Medulla oblongata (tissue), 1 donor: ENCODE measurements at regions not wholly inside any gene's neighbourhood (a gene's known extent, or its start where the extent isn't known, plus 50 kb on each side); places are given as distances from the start of the nearest gene placed in this dataset.

Experiments used
- DNase-seq: peaks from one replicate; pipeline ENCODE4 v3.0.0-alpha.2; 2015; ENCODE audit errors: extremely low spot score

DNA sequence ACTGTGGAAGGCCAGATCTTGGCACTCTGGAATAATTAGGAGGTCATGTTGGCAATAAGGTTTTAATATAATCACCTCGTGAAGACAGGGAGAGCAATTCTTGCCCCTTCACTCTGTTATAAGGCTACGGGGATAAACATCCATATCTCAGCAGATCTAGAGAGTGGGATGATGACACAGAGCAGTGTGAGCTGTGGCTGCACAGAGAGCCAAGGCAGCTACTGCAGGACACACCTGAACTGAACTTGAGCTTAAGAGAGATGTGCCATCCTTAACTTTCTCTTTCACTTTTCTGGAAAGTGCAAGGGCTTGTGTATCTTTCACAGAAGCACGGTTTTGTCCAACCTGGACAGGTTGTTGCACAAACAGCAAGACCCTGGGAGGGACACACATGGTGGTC is 174.7 kb downstream of the GATA3 start:
- no peak for DNase-seq

DNA sequence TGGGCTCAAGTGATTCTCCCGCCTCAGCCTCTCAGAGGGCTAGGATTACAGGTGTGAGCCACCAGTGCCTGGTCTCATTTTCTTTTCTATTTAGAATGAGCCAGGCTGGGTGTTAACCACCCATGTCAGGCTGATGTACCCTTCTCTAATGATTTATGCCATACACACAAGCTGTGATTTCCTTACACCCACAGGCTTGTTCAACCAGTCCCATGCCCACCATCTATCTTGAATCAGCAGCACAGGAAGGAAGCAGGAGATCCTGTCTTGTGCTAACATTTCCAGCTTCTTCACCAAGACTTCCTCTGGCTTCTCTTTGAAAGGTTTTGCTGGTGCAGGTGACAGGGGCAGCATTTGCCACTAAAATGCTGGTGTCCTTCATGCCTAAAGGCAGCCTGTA is 176.4 kb downstream of the GATA3 start:
- DNase-seq, result no peak

DNA sequence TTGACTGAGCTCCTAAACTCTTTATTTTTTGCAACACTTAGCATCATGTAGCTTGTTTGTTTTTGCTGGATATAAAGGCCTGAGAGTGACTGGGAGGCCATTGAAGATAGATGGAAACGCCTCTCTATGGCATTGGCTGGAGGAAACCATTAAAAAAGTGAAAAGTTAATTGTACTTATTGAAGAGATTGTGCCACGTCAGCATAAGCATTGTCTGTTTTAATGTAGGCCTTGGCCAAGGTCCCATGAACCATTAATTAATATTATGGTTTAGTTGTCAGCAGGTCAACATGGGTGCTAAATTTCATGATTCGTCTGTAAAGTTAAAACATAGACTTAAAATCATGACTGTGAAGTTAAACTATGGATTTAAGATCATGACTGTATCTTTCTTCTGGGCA is 178.6 kb downstream of the GATA3 start:
- DNase-seq, result no peak

DNA sequence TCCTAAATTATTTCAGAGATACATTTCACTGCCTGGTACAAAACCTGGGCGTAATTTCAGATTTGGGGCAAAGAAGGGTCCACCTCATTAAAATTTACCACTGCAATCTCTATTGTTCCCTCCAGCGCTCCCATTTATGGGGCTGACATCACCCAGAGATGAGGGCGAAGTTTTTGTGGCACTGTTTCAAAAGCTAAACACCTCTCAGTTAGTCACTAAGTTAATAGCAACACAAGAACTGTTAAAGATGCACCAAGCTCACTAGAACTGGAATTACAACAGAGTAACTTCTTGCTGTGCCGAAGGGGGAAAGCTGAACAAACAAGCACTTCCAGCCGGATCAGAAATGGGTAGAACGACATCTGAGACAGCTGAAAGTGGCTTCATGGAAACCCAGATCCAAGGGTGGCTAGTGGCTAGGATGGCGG is 179.4 kb downstream of the GATA3 start:
- no peak for DNase-seq

DNA sequence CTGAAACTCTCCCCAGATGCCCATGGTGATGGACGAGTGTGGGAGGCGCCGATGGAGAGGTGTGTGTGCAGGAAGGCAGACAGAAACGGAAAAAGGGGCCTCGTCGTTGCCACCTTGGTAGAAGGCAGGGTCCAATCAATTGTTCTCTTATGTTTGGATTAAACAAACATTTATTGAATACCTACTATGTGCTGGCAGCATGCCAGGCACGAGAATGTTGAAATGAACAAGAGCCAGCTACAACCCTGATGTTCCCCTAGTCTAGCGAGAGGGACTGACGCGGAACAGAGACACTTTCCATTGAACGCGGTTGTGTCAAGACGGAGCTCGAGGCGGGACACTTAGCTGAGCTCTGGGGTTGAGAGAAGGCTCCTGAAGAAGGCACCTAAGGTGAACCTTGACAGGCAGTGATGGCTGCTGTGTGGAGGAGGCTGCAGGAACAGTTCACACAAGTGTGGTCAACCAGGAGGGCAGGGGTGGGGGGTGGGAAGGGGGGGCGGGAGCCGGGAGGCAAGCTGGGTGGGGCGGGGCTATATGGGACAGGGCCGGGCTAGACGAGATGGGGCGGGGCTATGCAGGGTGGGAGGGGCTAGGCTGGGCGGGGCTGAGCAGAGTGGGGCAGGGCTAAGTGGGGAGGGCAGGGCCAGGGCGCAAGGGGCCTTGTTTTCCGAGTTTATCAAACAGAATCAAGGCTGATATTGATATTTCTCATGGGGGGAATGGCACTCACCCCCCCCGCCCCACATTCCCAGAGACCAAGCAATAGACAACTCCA is 181.0 kb downstream of the GATA3 start:
- no peak for DNase-seq

DNA sequence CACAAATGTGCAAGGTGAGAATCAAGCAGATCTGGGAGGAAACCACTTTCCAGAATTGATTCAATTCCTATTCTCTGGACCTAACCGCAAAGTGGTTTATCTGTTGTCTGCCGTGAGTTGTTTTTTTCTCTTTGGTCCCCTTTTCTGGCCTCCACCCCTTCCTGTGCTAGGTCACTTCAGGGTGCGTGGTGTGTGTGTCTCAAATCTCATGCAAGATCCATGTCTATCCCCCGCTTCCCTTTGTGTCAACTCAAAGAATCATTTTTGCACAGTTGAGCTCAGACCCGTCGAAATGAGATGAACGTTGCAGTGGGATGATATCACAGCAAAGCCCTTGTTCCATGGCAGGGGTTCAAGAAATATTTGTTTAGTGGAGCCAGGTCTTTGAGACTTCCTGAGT is 184.5 kb downstream of the GATA3 start:
- DNase-seq, result no peak

DNA sequence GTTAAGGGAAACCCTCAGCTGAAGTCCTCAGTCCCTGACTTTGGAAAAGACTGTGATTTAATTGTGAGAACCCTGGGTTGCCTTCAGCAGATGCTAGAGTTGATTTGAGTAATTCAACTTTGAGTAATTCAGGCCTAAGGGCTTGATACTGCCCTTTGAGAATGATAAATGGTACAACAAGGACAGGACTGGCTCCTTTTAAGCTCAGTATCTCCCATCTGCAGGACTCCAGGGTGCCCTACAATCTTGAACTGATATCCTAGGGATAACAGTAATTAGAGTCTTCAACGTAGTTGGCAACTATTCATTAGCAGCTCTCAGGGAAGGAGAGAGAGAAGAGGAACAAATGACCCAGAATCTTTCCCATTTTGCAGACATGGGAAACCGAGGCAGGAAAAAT is 186.4 kb downstream of the GATA3 start:
- DNase-seq, result no peak

DNA sequence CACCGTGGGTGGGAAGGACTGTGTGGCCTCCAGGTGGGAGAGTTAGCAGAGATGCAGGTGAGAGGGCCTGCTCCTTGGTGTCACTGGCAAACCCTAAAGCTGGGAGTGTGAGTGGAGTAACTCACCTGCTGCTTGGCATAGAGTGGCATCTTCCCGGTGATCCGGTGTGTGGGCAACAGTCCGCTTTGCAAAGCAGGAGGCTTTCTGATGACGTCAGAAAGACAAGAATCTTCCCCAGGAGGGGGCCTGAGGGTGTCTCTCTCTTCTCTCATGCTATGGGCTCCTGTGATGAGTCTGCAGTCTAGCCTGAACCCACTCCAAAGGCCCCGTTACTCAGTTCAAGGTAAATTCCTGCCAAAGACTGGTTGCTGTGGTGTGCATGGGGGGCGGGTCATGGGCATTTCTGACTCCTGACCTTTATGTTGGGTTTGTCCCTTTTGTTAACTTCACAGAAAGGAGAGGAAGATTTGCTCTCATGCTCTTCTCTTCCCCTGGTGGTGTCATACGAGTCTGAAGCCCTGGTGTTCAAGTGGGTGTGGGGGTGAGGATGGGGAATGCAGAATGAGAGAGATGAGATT is 187.9 kb downstream of the GATA3 start:
- no peak for DNase-seq

DNA sequence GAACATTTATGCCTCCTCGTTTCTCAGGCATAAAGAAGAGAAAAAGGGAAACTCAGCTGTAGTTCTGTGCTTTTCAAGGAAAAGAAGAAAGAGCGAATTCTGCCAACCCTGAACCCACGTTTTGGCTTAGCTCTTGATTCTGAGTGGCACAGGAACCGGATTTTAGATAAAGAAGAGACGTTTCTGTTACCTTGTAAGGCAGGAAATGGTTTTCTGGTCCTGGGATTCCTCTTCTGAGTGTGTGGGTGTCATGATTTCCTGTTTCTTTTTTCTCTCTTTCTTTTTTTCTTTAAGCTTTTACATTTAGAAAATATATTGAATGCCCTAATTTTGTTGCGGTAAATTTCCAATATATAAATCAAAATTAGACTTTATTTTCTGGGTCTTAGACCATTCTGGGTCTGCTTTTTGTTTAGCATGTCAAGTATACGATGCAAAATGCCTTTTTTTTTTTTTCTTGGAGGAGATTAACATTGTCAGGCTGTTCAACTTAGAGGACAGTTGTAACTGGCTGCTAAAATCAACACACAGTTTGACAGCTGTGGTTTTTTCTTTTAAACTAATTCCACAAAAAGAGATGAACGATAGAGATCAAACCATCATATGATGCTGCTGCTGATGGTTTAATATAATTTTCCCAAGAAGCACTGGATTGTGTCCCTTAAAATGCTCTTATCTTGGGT is 190.8 kb downstream of the GATA3 start:
- no peak for DNase-seq

DNA sequence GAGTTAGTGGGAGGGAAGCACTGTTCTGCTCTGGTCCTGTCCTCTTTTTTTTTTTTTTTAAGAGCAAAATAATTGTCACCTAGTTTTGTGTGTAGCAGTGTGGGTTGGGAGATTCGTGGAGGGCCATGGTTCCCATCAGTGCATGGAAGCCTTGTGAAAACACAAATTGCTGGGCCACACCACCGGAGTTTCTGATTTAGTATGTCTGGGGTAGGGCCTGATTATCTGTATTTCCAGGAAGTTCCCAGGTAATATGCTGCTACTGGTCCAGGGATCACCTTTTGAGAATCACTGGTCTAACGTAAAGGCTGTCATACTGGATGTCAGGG is 191.3 kb downstream of the GATA3 start:
- no peak for DNase-seq

DNA sequence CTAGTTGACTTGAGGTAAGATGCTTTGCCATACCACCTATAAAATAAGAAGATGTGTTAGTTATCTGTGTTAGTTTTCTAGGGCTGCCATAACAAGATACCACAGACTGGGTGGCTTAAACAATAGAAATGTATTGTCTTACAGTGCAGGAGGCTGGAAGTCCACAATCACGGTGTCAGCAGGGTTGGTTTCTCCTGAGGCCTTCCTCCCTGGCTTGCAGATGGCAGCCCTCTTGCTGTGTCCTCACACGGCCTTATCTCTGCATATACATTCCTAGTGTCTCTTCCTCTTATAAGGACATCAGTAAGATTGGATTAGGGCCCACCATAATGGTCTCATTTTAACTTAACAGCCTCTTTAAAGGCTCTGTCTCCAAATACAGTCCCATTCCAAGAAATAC is 192.1 kb downstream of the GATA3 start:
- DNase-seq, result no peak

DNA sequence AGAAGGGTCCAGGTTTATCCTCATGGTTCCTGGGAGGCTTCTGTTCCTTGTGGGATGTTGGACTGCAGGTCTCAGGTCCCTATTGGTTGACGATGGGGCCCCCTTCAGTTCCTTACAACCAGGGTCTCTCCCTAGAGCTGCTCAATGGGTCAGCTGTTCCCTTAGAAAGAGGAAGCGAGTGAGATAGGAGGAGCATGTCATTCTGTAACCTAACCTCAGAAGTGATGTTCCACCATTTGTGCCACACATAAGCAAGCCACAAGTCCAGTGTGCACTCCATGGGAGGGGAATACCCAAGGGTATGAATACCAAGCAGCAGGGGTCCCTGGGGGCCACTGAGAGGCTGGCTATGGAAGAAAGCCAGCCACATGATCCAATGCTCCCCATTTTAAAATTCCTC is 192.7 kb downstream of the GATA3 start:
- DNase-seq, result no peak

DNA sequence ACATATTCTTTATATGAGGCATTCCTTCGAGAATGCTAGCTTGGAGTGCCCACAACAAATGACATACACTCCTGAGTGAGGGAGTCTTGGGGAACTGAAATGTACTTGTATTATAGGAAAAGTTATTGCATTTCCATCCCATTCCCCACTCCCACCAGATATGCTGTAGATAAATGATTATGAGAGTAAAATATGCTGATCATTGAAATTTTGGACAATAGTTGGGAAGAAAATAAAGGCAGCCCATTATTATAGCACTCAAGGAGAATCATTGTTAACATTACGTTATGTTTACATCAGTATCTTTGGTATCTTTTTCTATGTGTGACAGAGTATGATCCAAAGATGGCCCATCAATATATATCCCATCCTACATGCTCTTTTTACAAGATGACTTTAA is 194.4 kb downstream of the GATA3 start:
- no peak for DNase-seq

DNA sequence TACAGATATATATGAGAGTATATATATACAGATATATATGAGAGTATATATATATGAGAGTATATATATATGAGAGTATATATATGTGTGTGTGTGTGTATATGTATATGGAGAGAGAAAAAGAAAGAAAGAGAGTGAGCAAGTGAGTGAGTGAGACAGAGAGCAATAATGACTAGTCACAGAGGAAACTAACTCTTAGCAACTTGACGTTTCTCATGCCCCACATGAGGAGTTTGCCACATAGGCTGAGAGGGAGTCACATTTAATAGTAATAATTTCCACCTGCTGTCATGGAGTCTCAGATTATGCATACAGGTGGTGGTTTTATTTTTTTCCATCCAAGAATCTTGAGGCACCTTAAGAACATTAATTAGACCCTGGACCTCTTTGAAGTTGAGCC is 199.9 kb downstream of the GATA3 start:
- DNase-seq, result no peak

DNA sequence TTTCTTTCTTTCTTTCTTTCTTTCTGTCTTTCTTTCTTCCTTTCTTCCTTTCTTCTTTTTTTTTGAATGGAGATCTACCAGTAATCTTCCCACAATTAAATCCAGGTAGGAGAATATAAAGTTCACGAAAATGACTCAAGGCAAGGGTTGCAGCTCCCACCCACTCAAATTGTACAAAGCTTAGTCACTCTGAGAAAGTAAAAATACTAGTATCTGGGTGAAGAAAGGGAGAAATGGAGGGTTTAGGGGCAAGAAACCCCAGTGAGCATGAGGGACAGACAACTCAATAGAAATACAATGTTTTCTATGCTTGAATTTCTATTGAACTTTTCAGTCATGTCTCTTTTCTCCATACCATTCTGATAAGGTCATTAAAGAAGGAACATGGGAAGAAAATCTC is 200.8 kb downstream of the GATA3 start:
- DNase-seq, result no peak

DNA sequence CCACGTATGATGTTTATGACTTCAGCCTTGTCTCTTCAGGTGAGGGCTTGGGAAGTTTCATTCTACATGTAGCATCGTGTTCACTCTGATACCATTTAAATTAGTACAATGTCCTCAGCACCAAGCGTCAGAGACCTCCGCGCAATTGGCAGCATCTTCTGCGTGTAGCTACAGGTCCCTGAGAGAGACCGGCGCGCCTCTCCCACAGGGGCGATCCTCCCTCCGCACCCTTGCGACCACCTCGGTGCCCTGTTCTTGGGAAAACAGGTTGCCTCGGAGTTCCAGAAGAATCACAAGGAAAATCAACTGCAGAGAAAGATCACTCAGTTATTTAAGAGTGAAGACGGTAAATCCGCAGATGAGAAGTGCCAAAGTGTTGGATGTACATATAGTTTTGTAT is 206.2 kb downstream of the GATA3 start:
- DNase-seq, result no peak

DNA sequence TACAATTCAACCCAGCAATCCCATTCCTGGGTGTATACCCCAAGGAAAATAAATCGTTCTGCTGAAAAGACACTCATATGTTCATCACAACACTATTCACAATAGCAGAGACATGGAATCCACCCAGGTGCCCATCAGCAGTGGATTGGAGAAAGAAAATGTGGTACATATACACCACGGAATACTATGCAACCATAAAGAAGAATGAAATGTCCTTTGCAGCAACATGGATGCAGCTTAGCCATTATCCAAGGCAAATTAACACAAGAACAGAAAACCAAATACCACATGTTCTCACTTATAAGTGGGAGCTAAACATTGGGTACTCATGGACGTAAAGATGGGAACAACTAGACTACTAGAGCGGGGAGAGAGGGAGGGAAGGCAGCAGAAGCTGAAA is 207.8 kb downstream of the GATA3 start:
- DNase-seq, result no peak

DNA sequence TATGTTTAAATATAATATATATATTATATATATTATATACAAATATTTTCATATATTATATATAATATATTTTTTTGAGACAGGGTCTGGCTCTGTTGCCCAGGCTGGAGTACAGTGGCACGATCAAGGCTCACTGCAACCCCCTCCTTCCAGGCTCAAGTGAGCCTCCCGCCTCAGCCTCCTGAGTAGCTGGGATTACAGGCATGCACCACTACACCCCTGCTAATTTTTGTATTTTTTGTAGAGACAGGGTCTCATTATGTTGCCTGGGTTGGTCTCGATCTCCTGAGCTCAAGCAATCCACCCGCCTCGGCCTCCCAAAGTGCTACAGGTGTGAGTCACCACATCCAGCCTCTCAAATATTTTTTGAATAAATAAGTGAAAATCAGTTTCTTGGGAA is 215.5 kb downstream of the GATA3 start:
- no peak for DNase-seq

DNA sequence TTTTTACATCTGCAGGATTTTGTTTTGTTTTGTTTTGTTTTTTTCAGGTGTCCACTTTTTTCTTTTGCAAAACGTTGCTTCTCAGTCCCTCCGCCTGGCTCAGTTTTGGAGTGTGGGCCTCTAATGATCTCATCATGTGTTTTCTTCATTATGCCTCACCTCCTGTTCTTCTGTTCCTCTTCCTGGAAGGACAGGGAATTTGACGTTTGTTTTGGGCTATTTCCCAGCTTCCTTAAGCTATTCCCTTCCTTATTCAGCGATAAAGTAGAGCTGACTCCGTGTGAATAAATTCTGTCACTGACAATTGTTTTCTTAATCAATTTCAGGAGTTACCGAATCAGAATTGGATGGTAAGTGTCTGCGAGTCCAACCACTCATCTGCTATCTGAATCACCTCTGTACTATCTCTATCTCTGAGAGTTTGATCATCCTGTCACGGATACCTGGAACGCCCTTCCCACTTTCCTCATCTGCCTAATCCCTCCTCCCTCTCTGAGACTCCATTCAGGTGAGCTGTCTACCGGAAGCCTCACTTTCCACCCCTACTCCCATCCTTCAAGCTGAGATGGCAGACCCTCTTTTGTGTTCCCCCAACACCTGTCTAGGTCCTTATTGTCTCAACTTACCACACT is 218.4 kb downstream of the GATA3 start:
- no peak for DNase-seq

DNA sequence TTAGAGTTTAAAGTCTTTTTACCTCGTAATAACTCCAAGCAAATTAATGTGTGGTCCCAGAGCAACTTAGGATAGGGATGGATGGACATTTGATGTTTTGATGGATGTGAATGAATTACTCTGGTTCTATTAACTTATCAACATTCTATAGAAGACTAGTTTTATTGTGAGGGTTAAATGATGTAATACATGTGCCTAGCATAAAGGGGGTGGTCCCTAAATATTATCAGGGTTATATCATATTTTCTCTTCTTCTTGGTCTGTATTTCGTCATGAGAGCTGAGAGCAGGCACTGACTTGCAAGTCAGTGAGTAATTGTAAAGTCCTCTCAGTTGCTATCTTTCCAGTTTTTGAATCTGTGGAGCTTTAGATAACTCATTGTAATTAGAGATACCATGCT is 219.3 kb downstream of the GATA3 start:
- DNase-seq, result no peak

DNA sequence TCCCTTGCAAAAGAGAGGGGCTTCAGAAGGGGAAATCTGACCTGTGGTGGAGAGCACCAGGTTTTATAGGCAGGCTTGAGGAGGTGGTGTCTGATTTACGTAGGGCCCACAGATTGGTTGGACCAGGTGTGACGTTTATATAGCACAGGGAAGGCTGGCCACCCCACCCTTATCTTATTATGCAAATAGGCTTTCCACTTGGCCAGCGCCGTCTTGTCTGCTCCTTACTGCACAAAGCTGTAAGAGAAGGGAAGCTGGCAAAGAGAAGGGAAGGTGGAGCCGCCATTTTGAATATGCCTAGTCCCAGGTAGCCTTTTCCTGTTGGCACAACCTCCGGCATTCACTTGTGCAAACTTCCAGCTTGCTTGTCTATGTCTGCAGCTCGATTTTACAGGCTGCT is 221.4 kb downstream of the GATA3 start:
- DNase-seq, result no peak

DNA sequence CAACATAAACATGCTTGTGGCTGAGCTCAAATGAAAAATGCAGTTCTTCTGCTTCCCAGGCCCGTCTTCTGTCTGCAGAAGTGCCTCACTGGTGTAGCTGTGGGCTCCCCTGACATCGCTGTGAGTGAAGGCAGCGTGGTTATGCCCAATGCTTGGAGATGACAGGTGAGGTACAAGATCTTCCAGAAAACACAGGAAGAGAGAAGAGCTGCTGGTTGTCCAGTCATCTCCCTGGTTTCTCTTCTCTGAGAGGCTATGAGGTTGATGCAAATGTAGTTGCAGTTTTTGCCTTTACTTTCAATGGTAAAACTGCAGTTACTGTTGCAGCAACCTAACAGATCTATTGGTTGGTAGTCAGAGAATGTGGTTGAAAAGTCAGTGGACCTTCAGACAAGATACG is 223.6 kb downstream of the GATA3 start:
- no peak for DNase-seq

DNA sequence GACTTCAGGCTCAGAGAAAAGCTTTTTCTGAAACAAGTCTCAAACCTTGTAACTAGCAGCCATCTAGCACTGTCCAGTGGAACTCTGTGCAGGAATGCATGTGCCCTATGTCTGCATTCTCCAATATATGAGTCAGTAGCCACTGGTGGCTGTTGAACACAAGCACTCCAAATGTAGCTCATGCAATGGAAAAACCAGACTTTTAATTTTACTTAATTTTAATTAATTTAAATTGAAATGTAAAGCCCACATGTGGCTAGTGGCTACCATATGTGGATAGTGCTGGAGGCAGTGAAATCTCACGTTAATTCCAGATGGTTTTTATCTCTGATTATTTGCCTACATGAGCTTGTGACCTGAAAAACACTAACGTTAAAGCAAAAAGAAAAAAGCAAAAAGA is 225.1 kb downstream of the GATA3 start:
- DNase-seq, result no peak
